Bronchial epithelial cell (primary cell): ENCODE measurements at regions not wholly inside any gene's neighbourhood (a gene's known extent, or its start where the extent isn't known, plus 50 kb on each side); places are given as distances from the start of the nearest gene placed in this dataset.

ENCODE experiments used
- DNase-seq: peaks from one replicate; pipeline ENCODE4 v3.0.0-alpha.2; 2010; ENCODE audit warnings: low read depth
- FAIRE-seq: peaks from 2 replicates; lab custom pipeline; 2011; peaks lifted over from hg19 to GRCh38; lab: Jason Lieb, UNC
- H3K27me3 ChIP-seq: 2 replicates; pipeline ENCODE4 v1.5.1; 2011; ENCODE audit warnings: low read length; ENCODE audit not compliant: control insufficient read depth, insufficient read depth
- H3K36me3 ChIP-seq: 2 replicates; pipeline ENCODE4 v1.5.1; 2011; ENCODE audit warnings: low read length; ENCODE audit not compliant: control insufficient read depth, insufficient read depth
- H3K4me3 ChIP-seq: 2 replicates; pipeline ENCODE4 v1.5.1; 2011; ENCODE audit warnings: mild to moderate bottlenecking, low read depth, low read length, control low read depth
- CTCF ChIP-seq: IDR thresholded peaks from 2 replicates; pipeline ENCODE4 v1.5.1; 2011; ENCODE audit warnings: mild to moderate bottlenecking, moderate library complexity, low read length, control low read depth, inconsistent platforms; ENCODE audit not compliant: insufficient read depth, severe bottlenecking

- TF ChIP-seq CTCF = no peak
- Histone ChIP-seq H3K36me3 (no peaks in the 10 kb centered on the region), H3K4me3 (no peak overlapping the region), H3K27me3 (no peaks in the 10 kb centered on the region)
- DNase-seq (no peak), FAIRE-seq (no peak)
Measured at GRCh38 chr11:23263466-23263865, 403.2 kb upstream of the CCDC179 start.

- no peaks in the 10 kb centered on the region for H3K36me3 ChIP-seq
- DNase-seq (peak; percentile 59), FAIRE-seq (no peak)
- no peak overlapping the region for H3K4me3 ChIP-seq
- no peak for TF ChIP-seq CTCF
- no peaks in the 10 kb centered on the region for H3K27me3 ChIP-seq
Measured at GRCh38 chr11:23272095-23272494, 411.8 kb upstream of the CCDC179 start.

GRCh38 chr11:23278121-23278520 lies 417.8 kb upstream of the CCDC179 start:
- no peaks in the 10 kb centered on the region for H3K36me3 ChIP-seq
- H3K27me3 ChIP-seq = no peaks in the 10 kb centered on the region
- DNase-seq (peak; percentile 73), FAIRE-seq (no peak)
- no peak for TF ChIP-seq CTCF
- H3K4me3 ChIP-seq = no peak overlapping the region

GRCh38 chr11:23280088-23280487 lies 419.8 kb upstream of the CCDC179 start:
- Histone ChIP-seq H3K36me3 (no peaks in the 10 kb centered on the region), H3K4me3 (no peak overlapping the region), H3K27me3 (no peaks in the 10 kb centered on the region)
- TF ChIP-seq CTCF = no peak
- no peak for FAIRE-seq
- DNase-seq = no peak

GRCh38 chr11:23283666-23284065 lies 423.4 kb upstream of the CCDC179 start:
- FAIRE-seq (no peak), DNase-seq (no peak)
- Histone ChIP-seq H3K27me3 (no peaks in the 10 kb centered on the region), H3K4me3 (no peak overlapping the region), H3K36me3 (no peaks in the 10 kb centered on the region)
- no peak for TF ChIP-seq CTCF

GRCh38 chr11:23284631-23285030 lies 424.4 kb upstream of the CCDC179 start:
- DNase-seq (peak; percentile 16), FAIRE-seq (no peak)
- no peaks in the 10 kb centered on the region for H3K36me3 ChIP-seq
- H3K4me3 ChIP-seq = no peak overlapping the region
- no peaks in the 10 kb centered on the region for H3K27me3 ChIP-seq
- no peak for TF ChIP-seq CTCF
